HepG2 (cell line): ENCODE measurements at regions not wholly inside any gene's neighbourhood (a gene's known extent, or its start where the extent isn't known, plus 50 kb on each side); places are given as distances from the start of the nearest gene placed in this dataset.

Experiments used
- AHDC1 ChIP-seq: sonication (generic); formaldehyde crosslinking; IDR thresholded peaks from 2 replicates; pipeline ENCODE4 v1.5.1; 2020; ENCODE audit warnings: mild to moderate bottlenecking, missing genetic modification reagents, borderline replicate concordance
- HNF4A ChIP-seq: sonication (generic); formaldehyde crosslinking; IDR thresholded peaks from 2 replicates; pipeline ENCODE4 v1.4.0; 2020; ENCODE audit warnings: missing genetic modification reagents
- NR2F6 ChIP-seq, 2 experiments: IDR thresholded peaks; 2 replicates each; pipeline ENCODE4 v1.6.1; 2016; ENCODE audit warnings: antibody characterized with exemption in 1 of 2, mild to moderate bottlenecking in 1 of 2
- PRDM15 ChIP-seq: sonication (generic); formaldehyde crosslinking; IDR thresholded peaks from 2 replicates; pipeline ENCODE4 v1.4.0; 2020; ENCODE audit warnings: missing genetic modification reagents
- RXRB ChIP-seq: IDR thresholded peaks from 2 replicates; pipeline ENCODE4 v1.6.1; 2016; ENCODE audit warnings: borderline replicate concordance, missing genetic modification reagents, missing compliant biosample characterization
- SOX13 ChIP-seq, 3 experiments: fragments of 450-650 bp in 1 of 3; sonication (generic) in 1 of 3; formaldehyde crosslinking in 1 of 3; IDR thresholded peaks in 2 of 3; conservative IDR thresholded peaks in 1 of 3; 2 replicates each; pipeline versions ENCODE4 v1.5.0 to v1.6.1; 2016 to 2020; ENCODE audit warnings: antibody characterized with exemption in 1 of 3, mild to moderate bottlenecking in 1 of 3, missing compliant biosample characterization in 1 of 3, missing genetic modification reagents in 1 of 3, moderate library complexity in 1 of 3
- SOX5 ChIP-seq: IDR thresholded peaks from 2 replicates; pipeline ENCODE4 v1.6.1; 2016; ENCODE audit warnings: borderline replicate concordance
- TBX2 ChIP-seq: sonication (generic); formaldehyde crosslinking; IDR thresholded peaks from 2 replicates; pipeline ENCODE4 v1.5.0; 2020; ENCODE audit warnings: missing genetic modification reagents, mild to moderate bottlenecking, borderline replicate concordance
- ZC3H13 ChIP-seq: sonication (generic); formaldehyde crosslinking; IDR thresholded peaks from 2 replicates; pipeline ENCODE4 v1.8.1; 2023; ENCODE audit warnings: mild to moderate bottlenecking, missing genetic modification reagents, moderate library complexity
- ZNF460 ChIP-seq: sonication (generic); formaldehyde crosslinking; IDR thresholded peaks from 2 replicates; pipeline ENCODE4 v1.5.1; 2020; ENCODE audit warnings: missing genetic modification reagents, mild to moderate bottlenecking, borderline replicate concordance
- ZNF512B ChIP-seq: sonication (generic); formaldehyde crosslinking; IDR thresholded peaks from 2 replicates; pipeline ENCODE4 v1.5.1; 2020; ENCODE audit warnings: missing genetic modification reagents, mild to moderate bottlenecking, borderline replicate concordance
- ZNF556 ChIP-seq: sonication (generic); formaldehyde crosslinking; IDR thresholded peaks from 2 replicates; pipeline ENCODE4 v1.4.0; 2020; ENCODE audit warnings: mild to moderate bottlenecking, missing genetic modification reagents, borderline replicate concordance

- TF ChIP-seq ZC3H13 (CRISPR knock-in tag) (no peak), PRDM15 (CRISPR knock-in tag) (peak; percentile 75; the same call in 1 of the 2 replicates), HNF4A (CRISPR knock-in tag) (peak; percentile 48), SOX5 (CRISPR knock-in tag) (no peak), TBX2 (no peak), NR2F6 (IDR thresholded peaks at IDR 0.05) (0 out of 2 replicates have a peak, but pooled peaks have one; percentile 25), NR2F6 (CRISPR knock-in tag; IDR thresholded peaks at IDR 0.05) (no peak), ZNF556 (CRISPR knock-in tag) (no peak), RXRB (CRISPR knock-in tag) (peak; percentile 14; the same call in 1 of the 2 replicates), SOX13 (IDR thresholded peaks at IDR 0.05) (no peak), SOX13 (CRISPR knock-in tag; conservative IDR thresholded peaks at IDR 0.05 in 1 of 2, IDR thresholded peaks at IDR 0.05 in 1 of 2) (peak in 1 of 2 experiments; percentile 41; a peak in 1 of 4 replicates), ZNF460 (no peak), AHDC1 (CRISPR knock-in tag) (peak; percentile 68; the same call in 1 of the 2 replicates), ZNF512B (CRISPR knock-in tag) (peak; percentile 8; the same call in 1 of the 2 replicates)
These were observed 243.6 kb upstream of the ONECUT1 start (continued) for GRCh38 chr15:53033709-53034108.
